Right hindlimb (tissue), 1 donor: ENCODE measurements at regions not wholly inside any gene's neighbourhood (a gene's known extent, or its start where the extent isn't known, plus 50 kb on each side); places are given as distances from the start of the nearest gene placed in this dataset.
"Not testable (repeated sequence)": the region's sequence is repeated elsewhere in the genome, so short reads cannot be mapped to it uniquely, and the experiment has no call there.

Experiments
- DNase-seq: peaks from one replicate; pipeline ENCODE4 v3.0.0-alpha.2; 2018

- not testable (repeated sequence) for DNase-seq
These were observed 62.4 kb upstream of the GBA3 start for GRCh38 chr4:22630161-22630975.

- DNase-seq = not testable (repeated sequence)
These were observed 61.6 kb upstream of the GBA3 start for GRCh38 chr4:22631167-22631566.

GRCh38 chr4:22634541-22635181 lies 58.1 kb upstream of the GBA3 start:
- no peak for DNase-seq

- DNase-seq = not testable (repeated sequence)
These were observed 57.6 kb upstream of the GBA3 start for GRCh38 chr4:22635182-22635549.

GRCh38 chr4:22635692-22636091 lies 57.0 kb upstream of the GBA3 start:
- DNase-seq = no peak

GRCh38 chr4:22637306-22637705 lies 55.4 kb upstream of the GBA3 start:
- no peak for DNase-seq
